Osteocyte (in vitro differentiated cells): ENCODE measurements at regions not wholly inside any gene's neighbourhood (a gene's known extent, or its start where the extent isn't known, plus 50 kb on each side); places are given as distances from the start of the nearest gene placed in this dataset.

ENCODE experiments used
- DNase-seq: peaks from one replicate; pipeline ENCODE4 v3.0.0; 2021; ENCODE audit warnings: mixed read lengths; ENCODE audit not compliant: unreplicated experiment; ENCODE audit errors: extremely low spot score
- H3K27ac Mint-ChIP-seq: one replicate; pipeline ENCODE4 v1.8.0; 2021; ENCODE audit warnings: mild to moderate bottlenecking, mixed read lengths; ENCODE audit not compliant: unreplicated experiment
- H3K27me3 Mint-ChIP-seq: one replicate; pipeline ENCODE4 v1.8.0; 2021; ENCODE audit warnings: mixed read lengths; ENCODE audit not compliant: unreplicated experiment
- H3K36me3 Mint-ChIP-seq: one replicate; pipeline ENCODE4 v1.8.0; 2021; ENCODE audit warnings: mixed read lengths; ENCODE audit not compliant: unreplicated experiment
- H3K4me1 Mint-ChIP-seq: one replicate; pipeline ENCODE4 v1.8.0; 2021; ENCODE audit warnings: mixed read lengths; ENCODE audit not compliant: unreplicated experiment
- H3K4me3 Mint-ChIP-seq: one replicate; pipeline ENCODE4 v1.8.0; 2021; ENCODE audit warnings: mild to moderate bottlenecking, moderate library complexity, mixed read lengths; ENCODE audit not compliant: unreplicated experiment
- H3K9me3 Mint-ChIP-seq: one replicate; pipeline ENCODE4 v1.8.0; 2021; ENCODE audit warnings: mixed read lengths; ENCODE audit not compliant: unreplicated experiment
- CTCF ChIP-seq: fragments of 200-600 bp; sonication (generic); IDR thresholded peaks from 2 replicates; pipeline ENCODE4 v1.5.0; 2021; ENCODE audit warnings: antibody characterized with exemption, mild to moderate bottlenecking, moderate library complexity

- no peaks in the 10 kb centered on the region for H3K36me3 Mint-ChIP-seq
- H3K4me3 Mint-ChIP-seq, result no peak overlapping the region
- TF ChIP-seq CTCF, result no peak
- H3K9me3 Mint-ChIP-seq, result no peaks in the 10 kb centered on the region
- H3K4me1 Mint-ChIP-seq, result no peaks in the 10 kb centered on the region
- no peak for DNase-seq
- H3K27ac Mint-ChIP-seq, result no peak overlapping the region
- H3K27me3 Mint-ChIP-seq, result no peaks in the 10 kb centered on the region
Measured at GRCh38 chr5:44914221-44914620, 105.5 kb downstream of the MRPS30 start.

- Mint-ChIP-seq H3K4me1 (no peaks in the 10 kb centered on the region), H3K4me3 (no peak overlapping the region), H3K36me3 (no peaks in the 10 kb centered on the region), H3K27ac (no peak overlapping the region), H3K27me3 (no peaks in the 10 kb centered on the region), H3K9me3 (no peaks in the 10 kb centered on the region)
- no peak for DNase-seq
- no peak for TF ChIP-seq CTCF
Measured at GRCh38 chr5:44919560-44919959, 110.8 kb downstream of the MRPS30 start.

GRCh38 chr5:44927115-44927733 is 118.5 kb downstream of the MRPS30 start:
- H3K36me3 Mint-ChIP-seq, result no peaks in the 10 kb centered on the region
- H3K27ac Mint-ChIP-seq, result no peak overlapping the region
- H3K27me3 Mint-ChIP-seq, result no peaks in the 10 kb centered on the region
- peaks cover 4% of the 10 kb centered on the region for H3K9me3 Mint-ChIP-seq
- no peak for TF ChIP-seq CTCF
- no peak for DNase-seq
- H3K4me1 Mint-ChIP-seq, result no peaks in the 10 kb centered on the region
- no peak overlapping the region for H3K4me3 Mint-ChIP-seq

- Mint-ChIP-seq H3K9me3 (peaks cover 15% of the 10 kb centered on the region), H3K4me1 (no peaks in the 10 kb centered on the region), H3K4me3 (no peak overlapping the region), H3K36me3 (no peaks in the 10 kb centered on the region), H3K27me3 (no peaks in the 10 kb centered on the region), H3K27ac (no peak overlapping the region)
- TF ChIP-seq CTCF, result no peak
- no peak for DNase-seq
Measured at GRCh38 chr5:44932922-44933585, 124.3 kb downstream of the MRPS30 start.

GRCh38 chr5:44933686-44934085 is 124.9 kb downstream of the MRPS30 start:
- Mint-ChIP-seq H3K4me3 (no peak overlapping the region), H3K9me3 (peaks cover 15% of the 10 kb centered on the region), H3K36me3 (no peaks in the 10 kb centered on the region), H3K4me1 (no peaks in the 10 kb centered on the region), H3K27ac (no peak overlapping the region), H3K27me3 (no peaks in the 10 kb centered on the region)
- TF ChIP-seq CTCF, result no peak
- no peak for DNase-seq
